GM23338 (cell line): ENCODE measurements at regions not wholly inside any gene's neighbourhood (a gene's known extent, or its start where the extent isn't known, plus 50 kb on each side); places are given as distances from the start of the nearest gene placed in this dataset.

Experiments
- ATAC-seq: fragments of 200-7000 bp; cut with Tn5 transposase; 3 replicates; pipeline ENCODE4 v1.9.1; 2020
- DNase-seq: peaks from one replicate; pipeline ENCODE4 v3.0.0-alpha.2; 2015; ENCODE audit warnings: low spot score
- H2AFZ ChIP-seq: fragments of 200-600 bp; sonication (generic); 2 replicates; pipeline ENCODE4 v1.8.0; 2016; ENCODE audit warnings: antibody characterized with exemption, mild to moderate bottlenecking, moderate library complexity
- H3F3A ChIP-seq: fragments of 200-600 bp; sonication (generic); replicated peaks from 2 replicates; pipeline ENCODE4 v1.8.0; 2017; ENCODE audit warnings: antibody characterized with exemption, mixed run types, low read depth
- H3K27ac ChIP-seq: fragments of 200-600 bp; sonication (generic); 2 replicates; pipeline ENCODE4 v1.6.1; 2016; ENCODE audit warnings: low read depth
- H3K27me3 ChIP-seq: fragments of 200-600 bp; sonication (generic); 2 replicates; pipeline ENCODE4 v1.8.0; 2016; ENCODE audit warnings: mild to moderate bottlenecking, mixed run types, moderate library complexity; ENCODE audit not compliant: insufficient read depth
- H3K36me3 ChIP-seq: fragments of 200-600 bp; sonication (generic); 2 replicates; pipeline ENCODE4 v1.8.0; 2016; ENCODE audit warnings: mild to moderate bottlenecking; ENCODE audit not compliant: insufficient read depth
- H3K4me1 ChIP-seq: fragments of 200-600 bp; sonication (generic); 2 replicates; pipeline ENCODE4 v1.8.0; 2016; ENCODE audit warnings: mild to moderate bottlenecking, moderate library complexity; ENCODE audit not compliant: insufficient read depth
- H3K4me2 ChIP-seq: fragments of 200-600 bp; sonication (generic); 2 replicates; pipeline ENCODE4 v1.7.1; 2017; ENCODE audit warnings: mixed run types
- H3K4me3 ChIP-seq: fragments of 200-600 bp; sonication (generic); 2 replicates; pipeline ENCODE4 v1.6.1; 2016; ENCODE audit warnings: mixed run types
- H3K79me2 ChIP-seq: fragments of 200-600 bp; sonication (generic); replicated peaks from 2 replicates; pipeline ENCODE4 v1.8.0; 2017; ENCODE audit warnings: mild to moderate bottlenecking; ENCODE audit not compliant: insufficient read depth
- H3K9me2 ChIP-seq: fragments of 200-600 bp; sonication (generic); 2 replicates; pipeline ENCODE4 v1.8.0; 2017; ENCODE audit not compliant: insufficient read depth
- H4K20me1 ChIP-seq: fragments of 200-600 bp; sonication (generic); replicated peaks from 2 replicates; pipeline ENCODE4 v1.8.0; 2017; ENCODE audit warnings: mild to moderate bottlenecking; ENCODE audit not compliant: insufficient read depth
- H3K27ac Mint-ChIP-seq: 2 replicates; pipeline ENCODE4 v1.8.0; 2020; ENCODE audit warnings: inconsistent platforms, mild to moderate bottlenecking, moderate library complexity, mixed read lengths
- H3K27me3 Mint-ChIP-seq: 3 replicates; pipeline ENCODE4 v1.8.0; 2022; ENCODE audit warnings: low read depth, mild to moderate bottlenecking, moderate library complexity, mixed read lengths, inconsistent platforms; ENCODE audit not compliant: insufficient read depth, poor library complexity
- H3K36me3 Mint-ChIP-seq: 3 replicates; pipeline ENCODE4 v1.8.0; 2021; ENCODE audit warnings: low read depth, mild to moderate bottlenecking, inconsistent platforms, moderate library complexity, mixed read lengths
- H3K4me1 Mint-ChIP-seq: 3 replicates; pipeline ENCODE4 v1.8.0; 2020; ENCODE audit warnings: mild to moderate bottlenecking, inconsistent platforms, mixed read lengths
- H3K4me3 Mint-ChIP-seq: 3 replicates; pipeline ENCODE4 v1.8.0; 2021; ENCODE audit warnings: moderate library complexity, mild to moderate bottlenecking, inconsistent platforms, mixed read lengths
- H3K9me3 Mint-ChIP-seq: 3 replicates; pipeline ENCODE4 v1.8.0; 2020; ENCODE audit warnings: moderate library complexity, mild to moderate bottlenecking, inconsistent platforms, mixed read lengths
- CREB1 ChIP-seq: fragments of 250-450 bp; sonication (Bioruptor Pico); IDR thresholded peaks from 2 replicates; pipeline ENCODE4 v1.5.0; 2020; ENCODE audit warnings: low read depth, mild to moderate bottlenecking, moderate library complexity
- EZH2phosphoT487 ChIP-seq: fragments of 200-600 bp; sonication (generic); IDR thresholded peaks from one replicate; pipeline ENCODE4 v1.8.1; 2018; ENCODE audit warnings: antibody characterized with exemption; ENCODE audit not compliant: unreplicated experiment
- NANOG ChIP-seq: IDR thresholded peaks from 2 replicates; pipeline ENCODE4 v1.6.1; 2016; ENCODE audit warnings: antibody characterized with exemption, borderline replicate concordance
- POLR2AphosphoS5 ChIP-seq: IDR thresholded peaks from 2 replicates; pipeline ENCODE4 v1.6.1; 2016; ENCODE audit warnings: antibody characterized with exemption, low read depth
- ZNF114 ChIP-seq: fragments of 250-450 bp; sonication (Bioruptor Pico); IDR thresholded peaks from 2 replicates; pipeline ENCODE4 v1.5.0; 2020; ENCODE audit warnings: mild to moderate bottlenecking, moderate library complexity
- TF ChIP-seq, protein P1 (sequence below): fragments of 250-450 bp; sonication (Bioruptor Pico); IDR thresholded peaks from 2 replicates; pipeline ENCODE4 v1.5.0; 2020; ENCODE audit warnings: mild to moderate bottlenecking, moderate library complexity

DNA sequence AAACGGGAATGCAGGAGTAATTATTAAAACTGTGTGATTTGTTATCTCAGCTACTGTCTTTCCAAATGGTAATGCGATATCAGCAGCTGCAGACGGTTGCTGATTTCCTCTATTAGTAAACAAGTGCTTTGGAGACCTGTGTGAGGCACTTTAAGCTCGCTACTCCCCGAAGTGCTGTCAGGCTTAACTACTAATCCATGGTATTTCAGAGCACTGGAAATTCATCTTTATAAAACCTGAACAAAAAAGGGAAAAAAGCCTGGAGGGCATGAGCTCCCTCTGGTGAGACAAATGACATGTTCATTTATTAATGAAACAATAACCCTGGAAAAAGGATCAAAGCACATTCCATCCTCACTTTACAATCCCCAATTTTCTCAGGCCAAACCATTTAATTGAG is 143.6 kb upstream of the OTX2 start:
- peaks cover 36% of the 10 kb centered on the region for H3K4me1 Mint-ChIP-seq

DNA sequence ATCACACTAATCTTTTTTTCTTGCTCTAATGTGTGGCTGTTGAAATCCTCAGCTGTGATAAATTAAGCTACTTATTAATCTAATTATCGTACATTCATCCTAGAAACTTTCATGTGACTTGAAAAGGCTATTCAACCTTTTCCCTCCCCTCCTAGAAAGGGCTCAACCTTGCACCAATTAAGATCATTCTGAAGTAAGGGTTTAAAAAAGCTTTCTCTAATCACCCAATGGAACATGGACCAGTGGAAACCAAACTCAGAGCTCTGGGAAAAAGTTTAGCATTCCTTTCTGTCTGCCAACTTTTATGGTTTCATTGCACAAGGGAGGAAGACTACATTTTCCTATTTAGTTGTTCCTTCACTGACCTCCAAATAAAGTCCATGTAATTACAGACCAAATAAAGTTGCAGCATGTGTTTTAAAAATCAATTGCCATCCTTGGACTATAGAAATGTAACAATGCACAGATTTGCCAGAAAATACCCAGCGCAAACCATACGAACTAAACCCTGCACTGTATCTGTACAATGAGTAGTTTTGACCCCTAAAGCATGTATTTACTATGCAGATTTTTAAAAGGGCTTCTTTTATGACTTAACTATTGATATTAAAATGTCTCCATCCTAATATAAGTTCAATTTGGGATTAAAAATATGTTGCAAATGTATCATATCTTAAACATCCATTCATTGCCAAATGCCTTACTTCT is 142.6 kb upstream of the OTX2 start:
- Histone ChIP-seq H3K4me2 (0 out of 2 replicates have a peak overlapping the region, but pooled peaks have one; percentile 4), H3K4me1 (peaks cover 28% of the 10 kb centered on the region), H3K4me3 (no peak overlapping the region), H3F3A (no peaks in the 10 kb centered on the region), H3K27me3 (no peaks in the 10 kb centered on the region), H4K20me1 (no peaks in the 10 kb centered on the region), H3K27ac (no peak overlapping the region), H3K36me3 (no peaks in the 10 kb centered on the region), H3K79me2 (no peaks in the 10 kb centered on the region), H2AFZ (no peak overlapping the region), H3K9me2 (no peaks in the 10 kb centered on the region)
- TF ChIP-seq POLR2AphosphoS5 (no peak), NANOG (no peak), EZH2phosphoT487 (no peak)
- TF ChIP-seq, protein P1, sequence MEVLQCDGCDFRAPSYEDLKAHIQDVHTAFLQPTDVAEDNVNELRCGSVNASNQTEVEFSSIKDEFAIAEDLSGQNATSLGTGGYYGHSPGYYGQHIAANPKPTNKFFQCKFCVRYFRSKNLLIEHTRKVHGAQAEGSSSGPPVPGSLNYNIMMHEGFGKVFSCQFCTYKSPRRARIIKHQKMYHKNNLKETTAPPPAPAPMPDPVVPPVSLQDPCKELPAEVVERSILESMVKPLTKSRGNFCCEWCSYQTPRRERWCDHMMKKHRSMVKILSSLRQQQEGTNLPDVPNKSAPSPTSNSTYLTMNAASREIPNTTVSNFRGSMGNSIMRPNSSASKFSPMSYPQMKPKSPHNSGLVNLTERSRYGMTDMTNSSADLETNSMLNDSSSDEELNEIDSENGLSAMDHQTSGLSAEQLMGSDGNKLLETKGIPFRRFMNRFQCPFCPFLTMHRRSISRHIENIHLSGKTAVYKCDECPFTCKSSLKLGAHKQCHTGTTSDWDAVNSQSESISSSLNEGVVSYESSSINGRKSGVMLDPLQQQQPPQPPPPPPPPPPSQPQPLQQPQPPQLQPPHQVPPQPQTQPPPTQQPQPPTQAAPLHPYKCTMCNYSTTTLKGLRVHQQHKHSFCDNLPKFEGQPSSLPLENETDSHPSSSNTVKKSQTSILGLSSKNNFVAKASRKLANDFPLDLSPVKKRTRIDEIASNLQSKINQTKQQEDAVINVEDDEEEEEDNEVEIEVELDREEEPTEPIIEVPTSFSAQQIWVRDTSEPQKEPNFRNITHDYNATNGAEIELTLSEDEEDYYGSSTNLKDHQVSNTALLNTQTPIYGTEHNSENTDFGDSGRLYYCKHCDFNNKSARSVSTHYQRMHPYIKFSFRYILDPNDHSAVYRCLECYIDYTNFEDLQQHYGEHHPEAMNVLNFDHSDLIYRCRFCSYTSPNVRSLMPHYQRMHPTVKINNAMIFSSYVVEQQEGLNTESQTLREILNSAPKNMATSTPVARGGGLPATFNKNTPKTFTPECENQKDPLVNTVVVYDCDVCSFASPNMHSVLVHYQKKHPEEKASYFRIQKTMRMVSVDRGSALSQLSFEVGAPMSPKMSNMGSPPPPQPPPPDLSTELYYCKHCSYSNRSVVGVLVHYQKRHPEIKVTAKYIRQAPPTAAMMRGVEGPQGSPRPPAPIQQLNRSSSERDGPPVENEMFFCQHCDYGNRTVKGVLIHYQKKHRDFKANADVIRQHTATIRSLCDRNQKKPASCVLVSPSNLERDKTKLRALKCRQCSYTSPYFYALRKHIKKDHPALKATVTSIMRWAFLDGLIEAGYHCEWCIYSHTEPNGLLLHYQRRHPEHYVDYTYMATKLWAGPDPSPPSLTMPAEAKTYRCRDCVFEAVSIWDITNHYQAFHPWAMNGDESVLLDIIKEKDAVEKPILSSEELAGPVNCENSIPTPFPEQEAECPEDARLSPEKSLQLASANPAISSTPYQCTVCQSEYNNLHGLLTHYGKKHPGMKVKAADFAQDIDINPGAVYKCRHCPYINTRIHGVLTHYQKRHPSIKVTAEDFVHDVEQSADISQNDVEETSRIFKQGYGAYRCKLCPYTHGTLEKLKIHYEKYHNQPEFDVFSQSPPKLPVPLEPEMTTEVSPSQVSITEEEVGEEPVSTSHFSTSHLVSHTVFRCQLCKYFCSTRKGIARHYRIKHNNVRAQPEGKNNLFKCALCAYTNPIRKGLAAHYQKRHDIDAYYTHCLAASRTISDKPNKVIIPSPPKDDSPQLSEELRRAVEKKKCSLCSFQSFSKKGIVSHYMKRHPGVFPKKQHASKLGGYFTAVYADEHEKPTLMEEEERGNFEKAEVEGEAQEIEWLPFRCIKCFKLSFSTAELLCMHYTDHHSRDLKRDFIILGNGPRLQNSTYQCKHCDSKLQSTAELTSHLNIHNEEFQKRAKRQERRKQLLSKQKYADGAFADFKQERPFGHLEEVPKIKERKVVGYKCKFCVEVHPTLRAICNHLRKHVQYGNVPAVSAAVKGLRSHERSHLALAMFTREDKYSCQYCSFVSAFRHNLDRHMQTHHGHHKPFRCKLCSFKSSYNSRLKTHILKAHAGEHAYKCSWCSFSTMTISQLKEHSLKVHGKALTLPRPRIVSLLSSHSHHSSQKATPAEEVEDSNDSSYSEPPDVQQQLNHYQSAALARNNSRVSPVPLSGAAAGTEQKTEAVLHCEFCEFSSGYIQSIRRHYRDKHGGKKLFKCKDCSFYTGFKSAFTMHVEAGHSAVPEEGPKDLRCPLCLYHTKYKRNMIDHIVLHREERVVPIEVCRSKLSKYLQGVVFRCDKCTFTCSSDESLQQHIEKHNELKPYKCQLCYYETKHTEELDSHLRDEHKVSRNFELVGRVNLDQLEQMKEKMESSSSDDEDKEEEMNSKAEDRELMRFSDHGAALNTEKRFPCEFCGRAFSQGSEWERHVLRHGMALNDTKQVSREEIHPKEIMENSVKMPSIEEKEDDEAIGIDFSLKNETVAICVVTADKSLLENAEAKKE (CRISPR knock-in tag): no peak
- H3K9me3 Mint-ChIP-seq: no peaks in the 10 kb centered on the region
- H3K27ac Mint-ChIP-seq: no peak overlapping the region
- H3K27me3 Mint-ChIP-seq: peaks cover 1% of the 10 kb centered on the region
- H3K36me3 Mint-ChIP-seq: no peaks in the 10 kb centered on the region
- no peak for ATAC-seq
- no peak for DNase-seq
- H3K4me3 Mint-ChIP-seq: no peak overlapping the region
- peaks cover 34% of the 10 kb centered on the region for H3K4me1 Mint-ChIP-seq

More for the DNA sequence above, 143.6 kb upstream of the OTX2 start:
- Histone ChIP-seq H3K27me3 (no peaks in the 10 kb centered on the region), H3K36me3 (no peaks in the 10 kb centered on the region), H4K20me1 (no peaks in the 10 kb centered on the region), H3K4me2 (peak overlapping the region; percentile 4; the same call in 1 of the 2 replicates), H3K79me2 (no peaks in the 10 kb centered on the region), H3F3A (no peaks in the 10 kb centered on the region), H3K9me2 (no peaks in the 10 kb centered on the region), H3K4me1 (peaks cover 28% of the 10 kb centered on the region), H3K27ac (no peak overlapping the region), H2AFZ (no peak overlapping the region), H3K4me3 (no peak overlapping the region)
- no peak overlapping the region for H3K27ac Mint-ChIP-seq
- H3K27me3 Mint-ChIP-seq: peaks cover 1% of the 10 kb centered on the region
- peak; percentile 35 for DNase-seq
- H3K36me3 Mint-ChIP-seq: no peaks in the 10 kb centered on the region
- TF ChIP-seq ZNF114 (no peak), CREB1 (CRISPR knock-in tag) (no peak)
- H3K4me3 Mint-ChIP-seq: no peak overlapping the region
- H3K9me3 Mint-ChIP-seq: no peaks in the 10 kb centered on the region
- peak; percentile 55 for ATAC-seq
